Activated CD8-positive, alpha-beta T cell treated with anti-CD3 and anti-CD28 coated beads for 36 hours (primary cell): ENCODE measurements at regions not wholly inside any gene's neighbourhood (a gene's known extent, or its start where the extent isn't known, plus 50 kb on each side); places are given as distances from the start of the nearest gene placed in this dataset.

ENCODE experiments used
- ATAC-seq: fragments of 200-7000 bp; cut with Tn5 transposase; one replicate; pipeline ENCODE4 v1.10.0; 2021; ENCODE audit warnings: mild to moderate bottlenecking, moderate library complexity
- CTCF ChIA-PET: fragments of 350-600 bp; sonication (Branson Sonifier 250); formaldehyde crosslinking; loops from one replicate; lab custom pipeline; 2021; ENCODE audit warnings: antibody characterized with exemption; lab: Charles Lee
- POLR2A ChIA-PET: fragments of 350-600 bp; sonication (Branson Sonifier 250); formaldehyde crosslinking; loops from one replicate; lab custom pipeline; 2021; ENCODE audit warnings: antibody characterized with exemption; lab: Charles Lee
- DNase-seq: peaks from one replicate; pipeline ENCODE4 v3.0.0-alpha.2; 2020
- H3K27ac Mint-ChIP-seq: one replicate; pipeline ENCODE4 v1.8.0; 2021; ENCODE audit warnings: mild to moderate bottlenecking, mixed read lengths
- H3K27me3 Mint-ChIP-seq: one replicate; pipeline ENCODE4 v1.8.0; 2021; ENCODE audit warnings: mixed read lengths
- H3K36me3 Mint-ChIP-seq: one replicate; pipeline ENCODE4 v1.8.0; 2021; ENCODE audit warnings: low read depth, mixed read lengths
- H3K4me1 Mint-ChIP-seq: one replicate; pipeline ENCODE4 v1.8.0; 2021; ENCODE audit warnings: low read depth, mixed read lengths
- H3K4me3 Mint-ChIP-seq: one replicate; pipeline ENCODE4 v1.8.0; 2021; ENCODE audit warnings: mild to moderate bottlenecking, moderate library complexity, mixed read lengths
- H3K9me3 Mint-ChIP-seq: one replicate; pipeline ENCODE4 v1.8.0; 2021; ENCODE audit warnings: mixed read lengths
- CTCF ChIP-seq: fragments of 200-600 bp; IDR thresholded peaks from one replicate; pipeline ENCODE4 v1.8.0; 2022; ENCODE audit warnings: antibody characterized with exemption, mild to moderate bottlenecking
- intact Hi-C: fragments of 100-400 bp; cut with micrococcal nuclease; formaldehyde crosslinking; loops from one replicate; pipeline ENCODE4 v1.10.0; 2022

GRCh38 chr3:191076903-191077552 is 122.0 kb upstream of the OSTN start:
- H3K36me3 Mint-ChIP-seq = no peaks in the 10 kb centered on the region
- no peaks in the 10 kb centered on the region for H3K27me3 Mint-ChIP-seq
- H3K9me3 Mint-ChIP-seq = peaks cover 19% of the 10 kb centered on the region
- no peak for TF ChIP-seq CTCF
- intact Hi-C loops = no loop called here
- ChIA-PET CTCF (no interaction called here), POLR2A (no interaction called here)
- H3K4me1 Mint-ChIP-seq = no peaks in the 10 kb centered on the region
- no peak overlapping the region for H3K4me3 Mint-ChIP-seq
- DNase-seq (no peak), ATAC-seq (no peak)
- H3K27ac Mint-ChIP-seq = no peak overlapping the region

DNA sequence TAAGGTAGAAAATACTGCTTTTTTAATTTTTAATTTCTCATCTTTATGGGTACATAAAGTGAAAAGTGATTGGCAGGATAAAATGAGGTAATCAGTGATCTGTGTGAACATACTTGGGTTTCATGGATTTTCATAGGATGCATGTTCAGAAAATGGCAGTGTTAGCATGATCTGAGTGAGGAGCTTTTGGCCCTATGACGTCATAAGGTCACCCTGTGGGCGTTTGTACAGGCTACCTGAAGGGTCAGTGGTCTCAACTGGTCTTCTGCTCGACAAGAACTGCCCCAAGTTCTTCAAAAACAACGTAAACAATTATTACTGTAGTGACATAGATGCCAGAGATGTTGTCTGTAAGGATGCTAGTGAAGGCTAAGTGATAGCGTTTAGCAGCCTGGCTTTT is 124.5 kb upstream of the OSTN start:
- intact Hi-C loops = no loop called here

GRCh38 chr3:191070762-191071403 is 128.2 kb upstream of the OSTN start:
- Mint-ChIP-seq H3K4me3 (no peak overlapping the region), H3K9me3 (peaks cover under 1% of the 10 kb centered on the region), H3K36me3 (no peaks in the 10 kb centered on the region), H3K27ac (no peak overlapping the region), H3K27me3 (no peaks in the 10 kb centered on the region), H3K4me1 (no peaks in the 10 kb centered on the region)
- CTCF ChIA-PET = no interaction called here
- intact Hi-C loops = no loop called here
- ATAC-seq (no peak), DNase-seq (no peak)
- TF ChIP-seq CTCF = no peak
- POLR2A ChIA-PET = no interaction called here

More for the DNA sequence above, 124.5 kb upstream of the OSTN start:
- Mint-ChIP-seq H3K36me3 (no peaks in the 10 kb centered on the region), H3K27me3 (no peaks in the 10 kb centered on the region), H3K27ac (no peak overlapping the region), H3K4me1 (no peaks in the 10 kb centered on the region), H3K9me3 (peaks cover 10% of the 10 kb centered on the region), H3K4me3 (no peak overlapping the region)
- no peak for ATAC-seq
- ChIA-PET CTCF (no interaction called here), POLR2A (no interaction called here)
- no peak for TF ChIP-seq CTCF
- DNase-seq = no peak

- intact Hi-C loops = no loop called here
- Mint-ChIP-seq H3K9me3 (no peaks in the 10 kb centered on the region), H3K4me3 (no peak overlapping the region), H3K36me3 (no peaks in the 10 kb centered on the region), H3K4me1 (no peaks in the 10 kb centered on the region), H3K27me3 (no peaks in the 10 kb centered on the region), H3K27ac (no peak overlapping the region)
- POLR2A ChIA-PET = no interaction called here
- CTCF ChIA-PET = no interaction called here
- ATAC-seq (no peak), DNase-seq (no peak)
- TF ChIP-seq CTCF = no peak
Observed at GRCh38 chr3:191070201-191070600, 128.8 kb upstream of the OSTN start.

DNA sequence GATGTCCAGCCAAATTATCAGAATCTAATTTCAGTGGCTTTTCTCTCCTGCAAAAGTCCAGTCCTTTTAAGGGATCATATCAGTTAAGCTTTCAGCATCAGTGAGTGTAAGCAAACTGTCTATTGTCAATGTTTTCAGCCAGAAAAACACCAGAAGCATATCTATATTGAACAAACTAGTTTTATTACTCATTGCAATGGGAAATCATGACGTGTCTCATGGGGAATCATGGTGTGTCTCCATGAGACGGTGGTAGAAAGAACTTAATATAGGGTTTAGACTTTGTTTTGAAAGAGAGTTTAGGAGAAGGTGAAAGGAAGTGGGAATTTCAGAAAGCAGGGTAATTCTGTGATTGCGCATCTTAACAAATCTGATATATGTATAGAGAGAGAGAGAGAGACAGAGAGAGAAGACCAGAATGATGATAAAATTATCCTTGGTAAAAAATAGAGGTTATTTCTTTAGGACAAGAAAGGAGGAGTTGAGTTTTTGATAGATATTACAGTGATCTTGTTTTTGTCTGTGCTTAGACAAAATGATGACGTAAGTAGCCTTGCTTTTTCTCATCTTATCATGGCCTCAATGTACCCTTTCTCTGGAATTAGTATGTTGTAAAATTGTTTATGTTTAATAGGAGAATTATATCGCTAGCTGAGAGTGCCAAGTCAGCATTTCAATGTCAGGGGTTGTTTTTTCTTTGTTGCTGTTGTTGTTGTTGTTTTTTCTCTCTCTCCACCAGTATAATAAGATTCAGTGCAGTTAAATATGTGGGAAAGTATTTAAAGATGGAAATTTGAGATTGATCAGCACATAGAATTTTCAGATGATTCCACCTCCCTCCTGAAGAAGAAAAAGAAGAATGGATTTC is 129.9 kb upstream of the OSTN start:
- no peak for ATAC-seq
- no peaks in the 10 kb centered on the region for H3K9me3 Mint-ChIP-seq
- H3K27ac Mint-ChIP-seq = no peak overlapping the region
- DNase-seq = no peak
- CTCF ChIA-PET = no interaction called here
- no peaks in the 10 kb centered on the region for H3K27me3 Mint-ChIP-seq
- intact Hi-C loops = no loop called here
- H3K36me3 Mint-ChIP-seq = no peaks in the 10 kb centered on the region
- no peaks in the 10 kb centered on the region for H3K4me1 Mint-ChIP-seq
- no peak overlapping the region for H3K4me3 Mint-ChIP-seq
- TF ChIP-seq CTCF = no peak
- POLR2A ChIA-PET = no interaction called here
